NCI-H2081 (cell line): ENCODE measurements at regions not wholly inside any gene's neighbourhood (a gene's known extent, or its start where the extent isn't known, plus 50 kb on each side); places are given as distances from the start of the nearest gene placed in this dataset.

Source experiments
- DNase-seq, 2 experiments: peaks; one replicate each; lab custom pipeline; 2025; lab: John Stamatoyannopoulos, UW

GRCh38 chr14:22159099-22159498, 429.9 kb downstream of the DAD1 start:
- DNase-seq = no peak

DNA sequence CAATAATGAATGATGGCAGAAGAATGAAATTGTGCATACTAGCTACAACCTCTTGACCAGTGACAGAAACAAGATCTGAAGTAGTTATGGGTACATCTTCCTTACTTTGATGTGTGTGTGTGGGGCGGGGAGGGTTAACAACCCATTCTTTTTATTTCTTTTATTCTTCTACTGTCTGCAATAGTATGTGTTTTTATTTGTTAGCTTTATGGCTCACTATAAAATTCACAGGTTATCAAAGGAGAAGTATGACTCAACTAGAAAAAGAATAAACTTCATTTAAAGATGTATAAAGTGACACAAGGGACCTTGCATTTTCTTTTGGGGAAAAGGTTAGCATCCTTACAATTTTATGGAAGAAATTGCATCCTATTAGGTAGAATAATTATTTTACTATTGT, 430.5 kb downstream of the DAD1 start:
- no peak for DNase-seq

DNA sequence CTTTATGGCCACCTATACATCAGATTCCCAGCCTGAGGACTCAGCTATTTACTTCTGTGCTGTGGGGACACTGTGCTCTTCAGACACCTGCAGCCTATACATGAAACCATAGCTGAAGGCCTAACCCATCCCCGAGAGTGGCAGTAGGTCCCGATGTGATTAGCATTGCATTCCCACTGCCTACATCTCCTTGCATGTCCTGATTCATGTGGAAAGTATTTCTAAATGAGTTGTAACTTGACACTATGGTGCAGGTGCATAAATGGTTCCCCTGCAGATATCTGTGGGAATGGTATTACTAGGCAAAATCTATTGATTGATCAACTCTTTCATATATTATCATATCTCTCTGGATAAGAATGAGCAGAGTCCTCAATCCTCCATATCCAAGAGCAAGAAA, 433.5 kb downstream of the DAD1 start:
- DNase-seq = no peak

DNA sequence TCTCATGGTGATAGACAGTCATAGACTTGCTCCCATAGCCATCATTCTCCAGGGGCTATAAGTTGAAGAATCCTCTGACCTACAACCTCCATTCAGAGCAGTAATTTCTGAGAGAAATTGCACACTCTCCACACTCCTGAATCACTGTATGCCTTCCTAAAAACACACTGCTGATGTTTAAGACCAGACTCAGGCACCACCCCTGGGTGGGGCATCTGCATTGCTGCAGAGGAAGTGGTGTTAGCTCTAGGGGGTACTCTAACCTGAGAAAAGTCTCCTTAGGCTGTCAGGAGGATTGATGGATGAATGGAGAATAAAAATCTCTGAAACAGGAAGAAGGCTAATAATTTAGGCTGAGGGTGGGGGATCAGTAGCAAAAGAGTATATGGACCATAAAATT, 436.1 kb downstream of the DAD1 start:
- DNase-seq = no peak

DNA sequence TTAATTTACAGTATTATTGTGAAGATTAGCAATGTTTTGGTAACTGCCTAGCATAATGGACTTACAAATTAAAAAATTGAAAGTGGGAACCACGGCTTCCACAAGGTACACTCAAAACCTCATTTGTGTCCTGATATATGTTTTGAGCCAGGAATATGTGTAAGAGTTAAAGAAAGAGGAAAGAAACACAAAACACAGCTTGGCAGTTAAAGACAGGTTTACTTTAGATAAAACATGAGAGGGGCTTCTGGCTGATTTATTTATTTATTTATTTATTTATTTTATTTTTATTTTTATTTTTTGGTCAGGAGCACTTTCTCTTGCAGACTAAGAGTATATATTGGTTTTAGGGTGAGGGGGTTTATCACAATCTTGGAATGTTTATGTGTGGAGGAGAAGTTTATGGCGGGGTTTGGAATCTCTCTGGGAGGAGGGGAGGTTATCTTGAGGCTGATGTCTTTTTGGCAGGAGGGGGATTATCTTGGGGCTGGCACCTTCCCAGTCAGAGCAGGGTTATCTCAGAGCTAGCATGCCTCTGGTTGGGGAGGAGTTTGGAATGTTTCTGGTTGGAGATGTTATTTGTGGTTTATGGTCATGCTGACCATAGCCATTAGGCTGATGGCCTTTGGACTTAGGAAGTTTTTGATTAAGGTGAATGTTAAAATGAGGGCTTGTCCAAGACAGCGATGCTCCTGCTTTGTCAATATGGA, 436.7 kb downstream of the DAD1 start:
- no peak for DNase-seq

DNA sequence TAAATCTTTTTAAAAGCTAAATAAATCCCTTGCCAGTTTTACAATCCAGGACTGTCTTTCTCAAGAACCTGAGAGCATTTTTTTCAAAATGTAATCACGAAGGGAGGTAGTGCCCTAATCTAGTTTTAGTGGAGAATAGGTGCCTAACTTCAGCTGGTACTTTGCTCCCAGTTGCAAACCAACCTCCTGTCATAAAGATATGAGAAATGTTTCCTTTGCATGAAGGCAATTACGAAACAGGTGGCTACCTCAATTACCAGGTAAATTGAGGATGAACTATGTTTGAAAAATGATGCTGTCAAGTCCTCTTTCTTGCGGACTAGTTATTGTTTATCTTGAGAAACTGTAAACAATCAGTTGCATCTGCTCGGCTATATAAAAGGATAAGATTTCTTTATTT, 437.9 kb downstream of the DAD1 start:
- DNase-seq = no peak

DNA sequence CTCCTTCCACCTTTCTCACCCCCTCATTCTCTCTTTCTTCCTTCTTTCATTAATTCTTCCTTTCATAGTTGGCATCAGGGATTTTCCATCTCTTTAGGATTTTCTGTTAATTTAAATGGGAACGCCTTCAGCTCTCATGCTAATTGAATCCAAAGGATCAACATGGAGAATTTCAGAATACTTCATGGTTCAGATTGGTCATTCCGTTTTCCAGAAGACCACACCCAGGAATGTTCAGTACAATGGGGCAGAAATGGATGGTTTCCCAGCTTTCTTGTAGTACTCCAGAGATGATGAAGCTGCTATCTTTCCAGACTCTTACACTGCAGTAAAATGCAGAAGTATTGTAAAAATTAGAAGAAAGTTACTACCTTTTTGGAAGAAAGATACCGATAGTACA, 440.0 kb downstream of the DAD1 start:
- no peak for DNase-seq

GRCh38 chr14:22147716-22148115, 441.3 kb downstream of the DAD1 start:
- DNase-seq = no peak

- DNase-seq = no peak
These were observed 445.7 kb downstream of the DAD1 start for GRCh38 chr14:22143363-22143762.

DNA sequence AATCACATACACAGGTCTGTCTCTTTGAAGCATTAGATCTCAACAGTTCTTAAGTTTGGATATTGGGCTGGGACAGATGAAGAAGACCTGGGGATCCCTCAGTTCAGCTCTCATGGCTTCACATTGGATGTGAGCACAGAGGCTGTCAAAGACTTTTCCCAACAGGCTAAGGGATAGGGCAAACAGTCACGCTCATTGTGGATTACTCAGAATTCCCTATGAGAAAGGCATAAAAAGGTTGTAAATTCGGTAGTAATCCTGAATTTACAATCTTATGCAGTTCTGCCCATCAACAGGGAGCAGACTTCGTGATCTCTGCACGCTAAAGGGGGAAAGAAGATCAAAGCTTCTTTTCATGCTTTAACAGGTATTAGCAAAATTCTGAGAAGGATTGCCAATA, 448.4 kb downstream of the DAD1 start:
- no peak for DNase-seq

- peak in 1 of 2 experiments; percentile 1 for DNase-seq
These were observed 457.1 kb downstream of the DAD1 start for GRCh38 chr14:22131749-22132476.

- no peak for DNase-seq
These were observed 450.5 kb upstream of the OR4E1 start for GRCh38 chr14:22124073-22124613.

DNA sequence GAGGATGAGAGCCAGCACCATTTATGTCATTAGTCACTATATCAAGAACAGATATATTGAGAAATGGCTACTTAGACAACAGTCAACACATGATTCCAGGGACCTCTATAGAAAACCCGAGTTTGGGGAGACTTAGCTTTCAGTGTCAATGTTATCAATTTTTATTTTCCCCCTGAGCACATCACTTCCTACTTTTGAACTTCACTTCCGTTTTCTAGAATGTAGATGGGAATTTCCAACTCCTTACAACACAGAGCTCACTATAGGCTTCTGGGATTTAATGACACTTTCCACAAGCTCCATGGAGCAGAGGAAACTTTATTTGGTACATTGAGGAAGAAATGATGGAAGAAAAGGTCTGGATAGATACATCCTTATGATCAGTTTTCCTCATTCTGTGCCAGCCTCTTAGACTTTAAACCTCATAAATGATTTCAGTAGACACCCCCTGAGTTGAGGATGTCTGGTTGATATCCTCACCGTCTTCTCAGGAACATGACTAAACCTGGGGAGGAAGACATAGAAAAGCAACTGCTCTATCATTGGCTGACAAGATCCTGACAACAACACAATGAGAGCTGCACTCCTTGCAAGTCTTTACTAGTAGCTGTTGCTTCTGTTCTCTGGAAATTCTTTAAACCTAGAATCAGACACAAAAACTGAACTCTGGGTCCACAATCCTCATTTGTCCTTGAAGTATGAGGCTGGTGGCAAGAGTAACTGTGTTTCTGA, 449.4 kb upstream of the OR4E1 start:
- DNase-seq = no peak

DNA sequence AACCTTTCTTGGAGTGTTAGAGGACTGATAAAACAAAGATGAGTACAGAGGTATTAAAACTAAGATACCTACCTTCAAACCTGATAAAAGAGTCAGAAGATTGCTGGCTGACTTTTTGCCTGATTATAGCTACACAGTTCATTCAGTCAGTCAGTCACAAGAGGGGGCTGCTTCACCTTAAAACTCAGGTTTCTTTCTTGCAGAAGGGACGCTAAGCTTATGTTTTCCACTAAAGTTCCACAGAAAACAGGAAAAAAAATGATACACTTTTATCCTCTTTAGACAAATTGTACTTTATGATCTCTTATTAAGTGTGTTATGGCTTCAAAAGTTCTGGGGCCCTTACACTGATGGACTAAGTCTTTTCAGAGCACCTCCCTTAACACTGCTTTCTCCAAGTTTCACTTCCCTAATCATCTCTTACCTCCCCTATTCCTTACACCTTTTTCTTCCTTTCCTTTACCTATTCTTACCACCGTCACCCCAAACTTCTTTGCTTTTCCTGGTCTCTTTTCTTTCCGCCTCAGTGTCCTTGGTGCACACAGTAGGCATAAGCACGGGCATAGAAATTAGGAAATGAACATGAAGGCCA, 448.7 kb upstream of the OR4E1 start:
- no peak for DNase-seq

GRCh38 chr14:22118899-22119477, 445.4 kb upstream of the OR4E1 start:
- DNase-seq = no peak

- DNase-seq = no peak
These were observed 439.8 kb upstream of the OR4E1 start for GRCh38 chr14:22113401-22113800.

DNA sequence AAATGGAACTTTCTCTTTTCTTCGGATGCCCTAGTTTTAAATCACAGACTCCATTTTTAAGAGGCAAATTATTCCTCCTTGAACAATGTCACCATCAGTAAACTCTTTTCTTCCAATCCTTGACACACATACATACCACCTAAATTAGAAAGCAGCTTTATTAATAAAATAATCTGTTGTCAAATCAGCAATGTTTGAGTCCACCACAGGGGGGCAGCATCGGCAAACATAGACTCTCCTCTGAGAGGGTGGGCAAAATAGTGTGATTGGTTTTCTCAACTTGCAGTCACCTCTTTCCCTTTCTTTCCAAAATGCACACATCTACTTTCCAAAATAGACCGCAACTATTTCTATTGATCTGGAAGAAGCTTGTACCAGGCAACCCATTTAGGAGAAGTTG, 438.4 kb upstream of the OR4E1 start:
- no peak for DNase-seq

DNA sequence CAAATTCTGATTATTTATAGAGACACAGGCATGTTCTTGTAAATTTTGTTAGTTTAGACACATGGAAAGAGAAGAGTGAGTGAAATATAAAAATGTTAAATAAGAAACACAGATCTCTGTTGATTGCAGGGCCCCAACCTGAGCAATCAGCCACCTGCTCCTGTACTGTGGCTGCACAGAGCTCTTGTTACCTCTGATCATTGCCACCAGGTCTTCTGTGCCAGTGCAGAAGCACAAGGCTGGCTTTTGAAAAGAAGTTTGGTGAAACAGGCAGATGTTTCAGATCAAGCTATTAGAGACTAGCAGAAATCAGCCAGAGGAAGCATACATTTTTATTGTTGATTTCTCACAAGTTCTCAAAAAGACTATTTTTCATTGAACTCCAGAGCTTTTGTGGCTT, 434.1 kb upstream of the OR4E1 start:
- DNase-seq = no peak

- no peak for DNase-seq
These were observed 433.4 kb upstream of the OR4E1 start for GRCh38 chr14:22106700-22107697.

GRCh38 chr14:22105624-22106006, 432.0 kb upstream of the OR4E1 start:
- DNase-seq = no peak
